Keratinocyte (primary cell): ENCODE measurements at regions not wholly inside any gene's neighbourhood (a gene's known extent, or its start where the extent isn't known, plus 50 kb on each side); places are given as distances from the start of the nearest gene placed in this dataset.

Experiments
- DNase-seq: peaks from one replicate; pipeline ENCODE4 v3.0.0-alpha.2; 2011; ENCODE audit warnings: low read depth, missing footprints, low spot score
- FAIRE-seq: peaks from 2 replicates; lab custom pipeline; 2011; peaks lifted over from hg19 to GRCh38; lab: Jason Lieb, UNC
- H2AFZ ChIP-seq: 2 replicates; pipeline ENCODE4 v1.6.0; 2012; ENCODE audit warnings: low read length, control low read depth, inconsistent platforms; ENCODE audit not compliant: control insufficient read depth
- H3K27ac ChIP-seq: 2 replicates; pipeline ENCODE4 v1.5.1; 2011; ENCODE audit warnings: low read length; ENCODE audit not compliant: control insufficient read depth, insufficient read depth
- H3K27me3 ChIP-seq: 3 replicates; pipeline ENCODE4 v1.6.0; 2011; ENCODE audit warnings: low read length; ENCODE audit not compliant: control insufficient read depth, insufficient read depth; ENCODE audit errors: extremely low read depth
- H3K36me3 ChIP-seq, 2 experiments: 2 replicates in 1 of 2; 3 replicates in 1 of 2; pipeline ENCODE4 v1.5.1; 2011; ENCODE audit warnings: low read length in 2 of 2, mild to moderate bottlenecking in 1 of 2; ENCODE audit not compliant: control insufficient read depth in 2 of 2, insufficient read depth in 2 of 2; ENCODE audit errors: extremely low read depth in 1 of 2
- H3K4me1 ChIP-seq: 3 replicates; pipeline ENCODE4 v1.5.1; 2011; ENCODE audit warnings: low read length; ENCODE audit not compliant: control insufficient read depth, insufficient read depth; ENCODE audit errors: extremely low read depth
- H3K4me2 ChIP-seq: 3 replicates; pipeline ENCODE4 v1.6.0; 2011; ENCODE audit warnings: low read depth, low read length; ENCODE audit not compliant: control insufficient read depth, insufficient read depth; ENCODE audit errors: extremely low read depth
- H3K4me3 ChIP-seq, 3 experiments: fragments of 200-600 bp in 1 of 3; sonication (generic) in 1 of 3; 2 replicates in 2 of 3; 3 replicates in 1 of 3; pipeline ENCODE4 v1.5.1; 2011 to 2016; ENCODE audit warnings: low read length in 3 of 3, mild to moderate bottlenecking in 3 of 3, control low read depth in 2 of 3, inconsistent platforms in 1 of 3, low read depth in 1 of 3, mixed read lengths in 1 of 3, mixed run types in 1 of 3, moderate library complexity in 1 of 3; ENCODE audit not compliant: control insufficient read depth in 2 of 3, insufficient read depth in 2 of 3; ENCODE audit errors: extremely low read depth in 1 of 3
- H3K79me2 ChIP-seq: 2 replicates; pipeline ENCODE4 v1.6.0; 2012; ENCODE audit warnings: low read length; ENCODE audit not compliant: control insufficient read depth, insufficient read depth
- H3K9ac ChIP-seq: 3 replicates; pipeline ENCODE4 v1.6.0; 2011; ENCODE audit warnings: low read length; ENCODE audit not compliant: control insufficient read depth, insufficient read depth; ENCODE audit errors: extremely low read depth
- H3K9me1 ChIP-seq: 3 replicates; pipeline ENCODE4 v1.6.0; 2011; ENCODE audit warnings: low read length; ENCODE audit not compliant: control insufficient read depth, insufficient read depth; ENCODE audit errors: extremely low read depth
- H3K9me3 ChIP-seq: 2 replicates; pipeline ENCODE4 v1.5.1; 2012; ENCODE audit warnings: low read depth, low read length; ENCODE audit not compliant: control insufficient read depth
- H4K20me1 ChIP-seq: 3 replicates; pipeline ENCODE4 v1.6.0; 2011; ENCODE audit warnings: low read length; ENCODE audit not compliant: control insufficient read depth, insufficient read depth; ENCODE audit errors: extremely low read depth
- EZH2 ChIP-seq: IDR thresholded peaks from one replicate; pipeline ENCODE4 v1.6.1; 2012; ENCODE audit warnings: inconsistent platforms, mild to moderate bottlenecking, low read length, moderate library complexity
- dilution Hi-C: fragments of 300-500 bp; cut with MboI; formaldehyde crosslinking; loops from one replicate; pipeline ENCODE4 v1.7.0; 2020; ENCODE audit warnings: low sequenced_read_pairs; ENCODE audit not compliant: extremely low pct_ligation_motif_present
- TF ChIP-seq, protein P1 (sequence below), 3 experiments: IDR thresholded peaks in 1 of 3; conservative IDR thresholded peaks in 1 of 3; optimal IDR thresholded peaks in 1 of 3; 2 replicates in 2 of 3; 3 replicates in 1 of 3; pipeline versions ENCODE3 to v1.5.1; 2011; ENCODE audit warnings: low read length in 3 of 3, mild to moderate bottlenecking in 3 of 3, moderate library complexity in 2 of 3, control low read depth in 1 of 3, inconsistent platforms in 1 of 3; ENCODE audit not compliant: insufficient read depth in 2 of 3; ENCODE audit errors: extremely low read depth in 1 of 3

DNA sequence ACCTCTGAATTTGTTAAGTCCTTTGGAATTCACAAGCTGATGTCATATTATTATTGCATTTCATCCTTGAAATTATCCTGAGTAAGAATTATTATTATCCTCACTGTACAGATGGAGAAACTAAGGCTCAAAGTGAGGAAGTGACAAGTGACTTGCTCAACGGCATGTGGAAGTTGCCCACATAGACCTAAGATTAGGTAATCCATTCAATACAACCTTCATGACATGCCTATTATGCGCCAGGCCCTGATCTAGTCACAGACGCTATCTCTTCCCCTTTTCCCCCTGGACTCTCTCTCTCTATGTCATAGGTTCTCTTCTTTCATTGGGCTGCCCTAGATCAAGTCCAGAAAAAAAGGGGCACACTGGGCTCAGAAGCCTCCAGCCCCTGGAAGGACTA, 84.9 kb upstream of the KCNK2 start:
- Histone ChIP-seq H4K20me1 (no peaks in the 10 kb centered on the region), H3K27ac (no peak overlapping the region), H3K9me3 (no peaks in the 10 kb centered on the region), H3K4me3 (no peak overlapping the region), H3K9me1 (no peaks in the 10 kb centered on the region), H3K79me2 (no peaks in the 10 kb centered on the region), H3K27me3 (no peaks in the 10 kb centered on the region), H3K4me1 (peaks cover 22% of the 10 kb centered on the region), H3K4me2 (no peak overlapping the region), H2AFZ (no peak overlapping the region), H3K9ac (no peak overlapping the region), H3K36me3 (no peaks in the 10 kb centered on the region)
- DNase-seq: no peak
- FAIRE-seq: peak; percentile 52
- dilution Hi-C loops: no loop called here
- TF ChIP-seq EZH2: no peak
- TF ChIP-seq, protein P1, sequence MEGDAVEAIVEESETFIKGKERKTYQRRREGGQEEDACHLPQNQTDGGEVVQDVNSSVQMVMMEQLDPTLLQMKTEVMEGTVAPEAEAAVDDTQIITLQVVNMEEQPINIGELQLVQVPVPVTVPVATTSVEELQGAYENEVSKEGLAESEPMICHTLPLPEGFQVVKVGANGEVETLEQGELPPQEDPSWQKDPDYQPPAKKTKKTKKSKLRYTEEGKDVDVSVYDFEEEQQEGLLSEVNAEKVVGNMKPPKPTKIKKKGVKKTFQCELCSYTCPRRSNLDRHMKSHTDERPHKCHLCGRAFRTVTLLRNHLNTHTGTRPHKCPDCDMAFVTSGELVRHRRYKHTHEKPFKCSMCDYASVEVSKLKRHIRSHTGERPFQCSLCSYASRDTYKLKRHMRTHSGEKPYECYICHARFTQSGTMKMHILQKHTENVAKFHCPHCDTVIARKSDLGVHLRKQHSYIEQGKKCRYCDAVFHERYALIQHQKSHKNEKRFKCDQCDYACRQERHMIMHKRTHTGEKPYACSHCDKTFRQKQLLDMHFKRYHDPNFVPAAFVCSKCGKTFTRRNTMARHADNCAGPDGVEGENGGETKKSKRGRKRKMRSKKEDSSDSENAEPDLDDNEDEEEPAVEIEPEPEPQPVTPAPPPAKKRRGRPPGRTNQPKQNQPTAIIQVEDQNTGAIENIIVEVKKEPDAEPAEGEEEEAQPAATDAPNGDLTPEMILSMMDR (optimal IDR thresholded peaks at IDR 0.05 in 1 of 3, IDR thresholded peaks at IDR 0.05 in 1 of 3, conservative IDR thresholded peaks at IDR 0.05 in 1 of 3; ENCODE audit: extremely low read depth in 1 of 3, insufficient read depth in 2 of 3, low read length in 3 of 3): no peak

DNA sequence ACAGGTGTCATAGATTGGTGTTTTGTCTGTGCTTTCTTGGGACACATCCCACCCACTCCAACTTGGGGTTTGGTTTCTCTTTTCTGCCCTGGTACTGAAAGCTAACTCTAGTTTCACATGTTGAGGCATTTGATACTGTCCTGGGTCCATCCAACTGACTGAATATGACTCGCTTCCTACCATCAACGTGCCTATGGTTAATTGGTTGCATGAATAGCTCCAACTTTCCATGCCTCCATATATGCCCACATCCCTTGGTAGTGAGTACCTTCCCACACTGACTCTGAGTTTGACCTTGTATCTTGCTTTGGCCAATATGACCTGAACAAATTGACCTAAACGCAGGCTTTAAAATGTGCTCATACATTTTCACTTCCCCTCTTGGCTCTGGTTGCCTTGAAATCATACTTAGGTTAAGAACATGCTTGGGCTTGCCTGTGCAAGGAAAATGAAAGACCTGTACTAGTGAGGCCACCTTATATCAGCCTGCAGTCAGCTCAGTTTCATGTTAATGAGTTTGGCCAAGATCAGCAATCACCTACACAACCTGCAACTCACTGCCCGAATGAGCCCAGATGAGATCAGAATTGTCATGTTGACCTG, 81.0 kb upstream of the KCNK2 start:
- Histone ChIP-seq H3K9ac (no peak overlapping the region), H4K20me1 (no peaks in the 10 kb centered on the region), H3K27me3 (no peaks in the 10 kb centered on the region), H3K27ac (peak overlapping the region; percentile 61), H3K9me3 (no peaks in the 10 kb centered on the region), H3K36me3 (no peaks in the 10 kb centered on the region), H3K4me3 (no peak overlapping the region), H3K79me2 (no peaks in the 10 kb centered on the region), H2AFZ (peak overlapping the region; percentile 73), H3K9me1 (no peaks in the 10 kb centered on the region), H3K4me1 (peaks cover 31% of the 10 kb centered on the region), H3K4me2 (peak overlapping the region; percentile 50)
- TF ChIP-seq, protein P1 (optimal IDR thresholded peaks at IDR 0.05 in 1 of 3, IDR thresholded peaks at IDR 0.05 in 1 of 3, conservative IDR thresholded peaks at IDR 0.05 in 1 of 3; ENCODE audit: extremely low read depth in 1 of 3, insufficient read depth in 2 of 3, low read length in 3 of 3): no peak
- no peak for TF ChIP-seq EZH2
- dilution Hi-C loops: no loop called here
- FAIRE-seq (peak; percentile 84), DNase-seq (no peak)
